K562 (cell line): ENCODE measurements at regions not wholly inside any gene's neighbourhood (a gene's known extent, or its start where the extent isn't known, plus 50 kb on each side); places are given as distances from the start of the nearest gene placed in this dataset.
"Not testable (repeated sequence)": the region's sequence is repeated elsewhere in the genome, so short reads cannot be mapped to it uniquely, and the experiment has no call there.

Source experiments
- E2F4 ChIP-seq: sonication (generic); formaldehyde crosslinking; IDR thresholded peaks from 2 replicates; pipeline ENCODE4 v1.8.0; 2022; ENCODE audit warnings: mild to moderate bottlenecking, low read depth, missing genetic modification reagents
- HMBOX1 ChIP-seq: sonication (generic); IDR thresholded peaks from 2 replicates; pipeline ENCODE4 v1.6.1; 2016
- NFYB ChIP-seq: IDR thresholded peaks from 2 replicates; pipeline ENCODE4 v1.6.1; 2011; ENCODE audit warnings: mild to moderate bottlenecking, moderate library complexity; ENCODE audit not compliant: insufficient read length; ENCODE audit errors: extremely low read depth
- SAP30 ChIP-seq: fragments of 200-600 bp; sonication (generic); IDR thresholded peaks from 2 replicates; pipeline ENCODE4 v1.6.1; 2012; ENCODE audit warnings: borderline replicate concordance, low read depth, mild to moderate bottlenecking, moderate library complexity, low read length, control low read depth, inconsistent platforms; ENCODE audit not compliant: insufficient read depth, poor library complexity, severe bottlenecking
- ZNF311 ChIP-seq: fragments of 250-450 bp; sonication (Bioruptor Pico); IDR thresholded peaks from 2 replicates; pipeline ENCODE4 v1.4.0; 2020; ENCODE audit warnings: mild to moderate bottlenecking, moderate library complexity
- TF ChIP-seq, protein P1 (sequence below): fragments of 250-450 bp; sonication (Bioruptor Pico); IDR thresholded peaks from 2 replicates; pipeline ENCODE4 v1.4.0; 2020; ENCODE audit warnings: mild to moderate bottlenecking, moderate library complexity

GRCh38 chr9:66046992-66047391 is 310.0 kb downstream of the FOXD4L4 start:
- not testable (repeated sequence) for TF ChIP-seq NFYB; HMBOX1; ZNF311 (CRISPR knock-in tag); SAP30; E2F4 (CRISPR knock-in tag)
- TF ChIP-seq, protein P1, sequence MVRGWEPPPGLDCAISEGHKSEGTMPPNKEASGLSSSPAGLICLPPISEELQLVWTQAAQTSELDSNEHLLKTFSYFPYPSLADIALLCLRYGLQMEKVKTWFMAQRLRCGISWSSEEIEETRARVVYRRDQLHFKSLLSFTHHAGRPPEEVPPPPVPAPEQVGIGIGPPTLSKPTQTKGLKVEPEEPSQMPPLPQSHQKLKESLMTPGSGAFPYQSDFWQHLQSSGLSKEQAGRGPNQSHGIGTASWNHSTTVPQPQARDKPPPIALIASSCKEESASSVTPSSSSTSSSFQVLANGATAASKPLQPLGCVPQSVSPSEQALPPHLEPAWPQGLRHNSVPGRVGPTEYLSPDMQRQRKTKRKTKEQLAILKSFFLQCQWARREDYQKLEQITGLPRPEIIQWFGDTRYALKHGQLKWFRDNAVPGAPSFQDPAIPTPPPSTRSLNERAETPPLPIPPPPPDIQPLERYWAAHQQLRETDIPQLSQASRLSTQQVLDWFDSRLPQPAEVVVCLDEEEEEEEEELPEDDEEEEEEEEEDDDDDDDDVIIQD (CRISPR knock-in tag): not testable (repeated sequence)
